Activated CD4-positive, CD25-positive, alpha-beta regulatory T cell treated with anti-CD3 and anti-CD28 coated beads, Interleukin-2, amount 50 U/mL, for 24 hours (primary cell): ENCODE measurements at regions not wholly inside any gene's neighbourhood (a gene's known extent, or its start where the extent isn't known, plus 50 kb on each side); places are given as distances from the start of the nearest gene placed in this dataset.
"Not testable (repeated sequence)": the region's sequence is repeated elsewhere in the genome, so short reads cannot be mapped to it uniquely, and the experiment has no call there.

Source experiments
- ATAC-seq, 2 donors: fragments of 150-1000 bp; cut with Tn5 transposase; one replicate each; pipeline ENCODE4 v1.10.0; 2021; ENCODE audit warnings: mild to moderate bottlenecking in 1 of 2, moderate library complexity in 1 of 2

DNA sequence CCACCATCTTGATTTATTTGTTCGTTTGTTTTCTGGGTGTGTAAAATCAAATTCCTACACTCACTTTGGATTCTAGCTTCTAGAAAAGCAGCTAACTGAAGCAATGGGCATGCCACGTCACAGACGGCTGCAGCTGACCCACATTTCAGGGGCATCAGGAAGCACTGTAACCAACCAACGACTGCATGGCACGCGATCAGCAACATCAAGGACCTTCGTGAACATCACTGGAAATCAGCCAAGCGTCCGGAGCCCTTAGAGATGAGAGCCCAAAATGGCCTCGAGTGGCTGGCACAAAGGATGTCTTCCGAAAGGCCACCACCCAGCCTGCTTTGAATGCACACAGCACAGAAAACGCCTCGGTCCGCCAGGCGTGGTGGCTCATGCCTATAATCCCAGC lies 191.1 kb downstream of the OLFM1 start:
- no peak for ATAC-seq

DNA sequence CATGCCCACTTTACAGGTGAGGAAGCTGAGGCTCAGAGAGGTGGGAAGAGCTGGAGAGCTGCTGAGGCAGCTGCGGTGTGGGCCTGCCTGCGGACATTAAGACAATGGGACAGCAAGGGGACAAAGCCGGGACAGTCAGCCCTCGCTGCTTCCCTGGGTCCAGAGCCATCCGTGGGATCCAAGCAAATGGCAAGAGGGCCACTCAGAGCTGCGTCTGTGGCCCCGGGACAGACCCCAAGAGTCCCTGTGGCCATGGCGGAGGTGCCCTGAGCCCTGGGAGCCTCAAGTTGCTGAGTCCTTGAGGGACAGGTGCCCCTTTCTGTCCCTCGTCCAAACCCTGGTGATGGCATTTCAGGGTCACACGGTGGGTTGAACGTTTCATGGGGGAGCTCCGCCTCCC lies 191.9 kb downstream of the OLFM1 start:
- ATAC-seq: no peak

DNA sequence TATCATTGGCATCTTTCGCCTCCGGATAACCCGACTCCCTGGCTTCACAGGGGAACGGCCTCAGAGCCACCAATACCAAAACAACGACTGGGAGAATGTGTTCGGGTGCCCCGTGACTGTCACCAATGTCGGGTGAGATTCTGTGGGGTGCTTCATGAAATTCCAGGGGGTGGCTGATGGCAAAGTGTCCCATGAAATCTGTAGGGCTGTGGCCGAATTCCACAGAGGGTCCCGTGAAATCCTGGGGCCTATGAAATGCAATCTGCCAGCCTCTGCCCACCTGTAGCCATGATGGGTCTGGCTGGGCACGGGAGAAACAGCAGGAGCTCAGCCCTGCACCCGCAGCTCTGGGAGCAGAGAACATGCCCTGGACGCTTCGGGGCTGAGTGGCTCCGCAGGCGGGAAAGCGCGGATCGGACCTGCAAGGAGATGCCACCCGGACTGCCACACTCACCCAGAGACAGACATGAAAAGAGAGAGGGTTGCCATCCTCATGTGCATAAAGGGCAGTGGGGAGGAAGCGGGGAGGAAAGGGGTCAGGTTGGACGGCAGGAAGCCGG lies 192.4 kb downstream of the OLFM1 start:
- no peak for ATAC-seq

DNA sequence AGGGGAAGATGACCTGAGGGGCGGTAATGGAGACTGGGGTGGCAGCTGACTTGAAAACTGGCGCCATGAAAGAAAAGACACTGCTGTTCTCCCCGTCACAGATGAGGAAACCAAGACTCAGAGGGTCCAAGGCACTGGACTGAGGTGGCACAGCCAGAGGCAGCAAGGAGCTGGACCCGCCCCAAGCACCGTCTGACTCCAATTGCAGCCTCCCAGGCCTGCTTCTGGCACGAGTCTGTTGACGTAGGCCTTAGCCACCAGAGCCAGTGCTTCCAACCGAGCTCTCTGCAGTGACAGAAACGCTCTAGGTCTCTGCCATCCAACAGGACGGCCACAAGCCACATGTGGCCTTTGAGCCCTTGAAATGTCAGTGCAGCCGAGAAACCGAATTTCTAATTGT lies 193.2 kb downstream of the OLFM1 start:
- no peak for ATAC-seq

DNA sequence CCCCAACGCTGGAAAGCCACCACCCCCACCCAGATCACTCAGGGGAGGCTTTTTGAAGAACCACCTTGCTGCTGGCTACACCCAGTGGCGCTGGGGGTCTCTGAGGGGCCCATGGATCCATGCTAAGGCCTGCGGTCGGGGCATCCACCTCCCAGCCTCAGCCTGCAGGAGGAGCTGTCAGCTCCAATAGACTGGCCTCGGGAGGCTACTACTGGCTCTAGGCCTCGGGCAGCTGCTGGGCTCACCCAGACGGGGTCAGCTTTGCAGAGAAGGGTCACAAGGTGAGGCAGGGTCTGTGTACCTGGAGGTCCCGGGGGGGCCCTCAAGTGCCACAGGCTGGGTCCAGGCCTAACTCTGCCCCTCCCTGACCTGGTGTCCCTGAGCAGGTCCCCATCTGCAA lies 193.7 kb downstream of the OLFM1 start:
- no peak for ATAC-seq

DNA sequence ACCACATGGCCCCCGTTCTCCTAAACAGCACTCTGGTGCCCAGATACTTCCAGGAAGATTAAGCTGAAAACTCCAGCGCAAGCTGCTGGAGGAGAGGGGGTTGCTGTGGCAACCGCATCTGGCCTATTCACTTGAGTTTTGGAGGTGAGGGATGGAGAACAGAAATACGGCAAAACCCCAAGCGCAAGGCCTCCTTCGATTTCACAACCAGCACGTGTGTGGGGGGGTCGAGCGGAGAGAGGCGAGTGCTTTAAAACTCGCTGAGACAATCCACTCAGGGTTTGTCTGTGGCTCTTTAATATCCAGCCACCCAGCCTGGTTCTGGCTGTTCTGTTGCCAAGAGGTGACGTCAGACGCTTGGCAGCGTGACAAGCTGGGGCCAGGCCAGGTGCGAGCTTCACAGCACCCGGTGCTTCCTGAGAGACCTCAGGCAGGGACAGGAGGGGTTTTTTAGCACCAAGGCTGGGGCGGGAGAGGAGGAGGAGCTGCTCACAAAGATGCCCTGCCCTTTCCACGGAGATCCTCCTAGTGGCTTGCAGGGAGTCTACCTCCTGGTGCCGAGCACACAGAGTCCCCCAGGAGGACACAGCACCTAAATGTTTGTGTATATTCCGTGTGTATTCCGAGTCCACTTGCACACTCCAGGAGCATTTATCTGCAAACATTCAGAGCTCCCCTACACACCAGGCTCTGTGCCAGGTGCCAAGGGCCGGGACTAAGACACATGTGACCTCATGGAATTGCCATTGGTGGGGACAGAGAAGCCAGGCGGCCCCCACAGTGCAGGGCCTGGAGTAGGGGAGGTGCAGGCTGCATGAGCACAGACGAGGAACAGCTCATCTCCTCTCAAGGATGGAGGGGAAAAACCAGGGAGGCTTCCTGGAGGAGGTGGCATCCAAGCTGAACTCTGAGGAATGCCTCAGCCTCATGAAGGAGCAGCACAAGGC lies 194.6 kb downstream of the OLFM1 start:
- ATAC-seq: no peak

DNA sequence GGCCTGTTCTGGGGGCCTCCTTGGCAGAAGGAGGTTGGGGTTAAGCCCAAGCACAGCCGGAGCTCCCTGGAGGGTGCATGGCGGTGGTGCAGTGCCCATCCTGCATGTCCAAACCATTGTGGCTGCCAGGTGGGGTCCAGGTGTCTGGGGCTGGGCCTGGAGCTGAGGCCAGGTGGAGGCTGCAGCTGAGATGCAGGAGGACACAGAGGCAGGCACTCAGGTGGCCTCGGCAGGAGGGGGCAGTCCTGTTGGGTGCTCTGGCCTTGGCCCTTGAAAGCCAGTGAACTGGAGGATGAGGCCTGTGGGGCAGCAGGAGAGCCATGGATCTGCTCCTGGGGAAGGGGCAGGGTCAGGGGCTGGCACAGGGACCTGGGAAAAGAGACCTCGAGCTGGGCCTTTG lies 195.3 kb downstream of the OLFM1 start:
- no peak for ATAC-seq

DNA sequence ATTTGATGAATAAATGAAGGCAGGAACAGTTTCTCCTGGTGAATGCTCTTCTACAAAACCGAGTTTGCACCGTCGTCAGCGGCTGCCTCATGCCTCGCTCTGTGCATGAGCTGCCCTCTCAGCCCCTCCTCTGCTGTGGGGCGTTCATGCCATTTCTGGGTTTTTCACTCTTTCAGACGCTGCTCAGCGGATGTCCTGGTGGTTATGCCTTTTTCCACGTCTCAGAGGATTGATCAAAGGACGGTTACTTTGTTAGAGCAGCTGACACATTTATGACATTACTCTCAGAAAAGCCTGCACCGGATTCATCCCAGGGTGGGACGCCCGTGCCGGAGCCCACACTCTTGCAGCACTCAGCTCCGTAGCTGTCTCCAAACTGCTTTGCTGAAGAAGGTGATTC lies 195.9 kb upstream of the PPP1R26 start:
- ATAC-seq: no peak

DNA sequence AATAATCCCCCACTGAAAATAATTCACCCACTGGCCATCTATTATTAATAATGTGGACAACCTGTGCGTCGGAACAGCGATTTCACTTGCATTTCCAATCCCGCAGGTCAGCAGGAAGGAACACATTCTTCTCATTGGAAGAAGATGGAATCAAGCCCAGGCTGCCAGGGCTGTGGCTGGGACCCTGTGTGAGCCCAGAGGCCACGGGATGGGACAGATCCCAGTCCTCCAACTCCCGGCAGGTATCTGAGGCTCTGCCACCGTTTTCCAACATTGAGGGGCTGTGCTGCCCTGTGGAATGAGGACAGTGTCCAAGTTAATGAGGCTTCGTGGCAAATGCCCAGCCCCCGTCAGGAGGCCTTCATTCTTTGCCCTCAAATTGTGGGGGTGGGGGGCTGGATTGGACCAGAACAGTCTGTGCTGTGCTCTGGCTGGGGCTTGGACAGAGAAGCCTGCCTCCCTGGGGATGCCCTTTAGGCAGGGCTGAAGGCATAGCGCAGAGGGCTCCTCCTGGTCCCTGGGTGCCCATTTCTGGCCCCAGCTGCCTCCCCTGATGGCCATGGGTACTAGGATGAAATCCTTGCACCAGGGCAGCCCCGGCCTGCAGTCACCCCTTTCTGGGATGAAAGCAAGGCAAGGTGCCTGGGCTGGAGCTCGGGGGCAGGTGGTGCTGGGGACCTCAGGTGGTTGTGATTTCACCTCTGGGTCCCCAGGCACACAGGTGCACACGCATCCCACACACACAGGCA lies 195.0 kb upstream of the PPP1R26 start:
- ATAC-seq: no peak

DNA sequence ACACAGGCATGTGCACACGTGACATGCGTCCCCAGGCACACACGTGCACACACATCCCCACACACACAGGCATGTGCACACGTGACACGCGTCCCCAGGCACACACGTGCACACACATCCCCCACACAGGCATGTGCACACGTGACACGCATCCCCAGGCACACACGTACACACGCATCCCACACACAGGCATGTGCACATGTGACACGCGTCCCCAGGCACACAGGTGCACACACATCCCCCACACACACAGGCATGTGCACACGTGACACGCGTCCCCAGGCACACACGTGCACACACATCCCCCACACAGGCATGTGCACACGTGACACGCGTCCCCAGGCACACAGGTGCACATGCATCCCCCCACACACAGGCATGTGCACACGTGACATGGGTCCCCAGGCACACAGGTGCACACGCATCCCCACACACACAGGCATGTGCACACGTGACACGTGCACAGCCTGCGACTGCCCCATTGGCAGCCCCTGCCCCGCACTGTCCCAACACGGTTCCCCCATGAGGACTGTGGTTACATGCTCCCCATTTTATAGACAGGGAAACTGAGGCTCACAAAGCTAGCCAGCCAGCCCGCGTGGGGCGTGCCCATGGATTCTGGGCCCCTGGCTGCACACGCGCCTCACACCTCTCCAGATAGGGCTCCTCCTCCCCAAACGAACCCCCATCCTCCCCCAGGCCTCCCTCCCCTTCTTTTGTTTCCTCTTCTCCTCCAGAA lies 193.2 kb upstream of the PPP1R26 start:
- ATAC-seq: not testable (repeated sequence)

DNA sequence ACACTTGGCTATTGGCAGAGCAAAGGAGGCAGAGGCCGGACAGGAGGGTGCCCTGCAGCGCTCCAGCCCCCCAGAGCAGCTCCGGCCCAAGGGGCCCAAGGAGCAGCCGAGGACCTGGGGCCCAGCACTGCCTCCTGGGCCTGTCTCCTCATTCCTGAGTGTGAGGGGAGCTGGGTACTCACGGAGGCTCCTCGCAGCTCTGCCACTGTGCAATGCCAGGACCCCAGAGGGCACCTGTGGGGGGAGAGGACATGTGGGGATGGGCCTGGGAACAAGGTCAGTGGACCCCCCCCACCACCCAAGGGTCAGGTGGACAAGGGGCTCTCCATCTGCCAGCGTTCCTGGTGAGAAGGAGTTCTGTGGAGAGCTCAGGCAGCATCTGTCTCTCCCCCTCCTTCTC lies 192.6 kb upstream of the PPP1R26 start:
- no peak for ATAC-seq

DNA sequence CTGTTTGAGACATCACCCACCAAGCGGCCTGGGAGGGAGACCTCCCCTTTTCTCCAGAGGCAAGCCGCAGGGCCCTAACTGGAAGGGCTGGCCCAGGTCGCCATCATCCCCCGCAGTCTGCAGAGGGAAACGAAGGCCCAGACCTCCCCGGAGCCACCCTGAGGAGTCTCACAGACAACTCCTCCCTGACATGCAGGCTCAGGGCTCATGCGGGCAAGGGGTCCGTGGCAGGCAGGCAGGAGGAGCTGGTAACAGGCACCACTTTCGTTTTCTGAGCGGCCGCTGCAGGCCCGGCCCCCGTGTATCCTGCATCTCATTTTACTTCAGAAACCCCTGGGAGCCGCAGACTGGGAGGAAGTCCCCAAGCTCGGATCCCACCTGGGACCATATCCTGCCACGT lies 192.0 kb upstream of the PPP1R26 start:
- ATAC-seq: no peak

DNA sequence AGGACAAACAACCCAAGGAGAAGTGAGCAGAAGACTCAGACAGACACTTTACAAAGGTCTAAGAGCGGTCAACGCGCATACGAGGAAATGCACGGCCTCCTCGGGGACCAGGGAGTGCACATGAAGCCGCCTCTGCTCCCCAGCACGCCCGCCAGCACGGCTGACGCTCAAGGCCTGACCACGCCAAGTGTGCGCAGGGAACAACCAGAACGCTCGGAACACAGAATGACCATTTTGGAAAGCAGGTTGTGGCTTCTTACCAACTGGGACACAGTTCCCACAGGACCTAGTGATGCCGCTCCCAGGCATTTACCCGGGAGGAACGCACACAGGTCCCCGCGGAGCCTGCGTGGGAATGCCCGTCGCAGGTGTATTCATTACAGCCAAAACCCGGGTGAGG lies 191.5 kb upstream of the PPP1R26 start:
- no peak for ATAC-seq

DNA sequence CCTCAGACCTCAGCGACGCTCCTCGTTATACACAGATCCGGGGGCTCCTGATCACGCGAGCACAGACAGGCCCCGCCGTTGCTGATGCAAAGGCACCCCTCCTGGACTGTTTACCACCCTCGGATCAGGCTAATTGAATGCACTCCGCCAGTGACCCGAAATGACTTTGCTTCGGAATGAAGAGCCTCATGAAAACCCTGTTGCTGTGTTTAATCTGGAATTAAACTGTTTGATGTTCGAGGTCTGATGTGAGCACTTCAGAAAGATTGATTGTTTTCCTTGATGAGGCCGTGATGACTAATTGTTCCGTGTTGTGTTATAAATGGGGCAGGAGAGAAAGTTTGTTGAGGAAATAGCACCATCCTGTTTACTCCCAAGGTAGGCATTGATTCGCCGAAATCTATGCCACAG lies 190.5 kb upstream of the PPP1R26 start:
- no peak for ATAC-seq

DNA sequence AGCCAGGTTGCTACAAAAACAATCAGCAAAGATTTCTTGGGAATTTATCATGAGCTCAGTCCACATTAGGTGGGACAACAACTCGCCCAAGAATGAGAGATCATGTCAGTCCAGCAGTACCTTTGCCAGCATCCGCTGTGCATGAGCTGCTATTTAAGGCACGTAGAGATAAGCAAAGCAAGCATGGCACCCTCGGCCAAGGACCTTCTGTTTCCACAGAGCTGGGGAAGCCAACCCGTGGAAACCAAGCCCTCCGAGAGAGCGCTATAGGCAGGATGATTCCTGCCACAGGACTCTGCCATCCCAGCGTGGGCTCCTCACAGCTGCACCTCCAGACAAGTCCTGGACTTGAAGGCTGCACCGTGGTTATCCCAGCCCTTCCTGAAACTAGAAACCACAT lies 189.5 kb upstream of the PPP1R26 start:
- no peak for ATAC-seq

DNA sequence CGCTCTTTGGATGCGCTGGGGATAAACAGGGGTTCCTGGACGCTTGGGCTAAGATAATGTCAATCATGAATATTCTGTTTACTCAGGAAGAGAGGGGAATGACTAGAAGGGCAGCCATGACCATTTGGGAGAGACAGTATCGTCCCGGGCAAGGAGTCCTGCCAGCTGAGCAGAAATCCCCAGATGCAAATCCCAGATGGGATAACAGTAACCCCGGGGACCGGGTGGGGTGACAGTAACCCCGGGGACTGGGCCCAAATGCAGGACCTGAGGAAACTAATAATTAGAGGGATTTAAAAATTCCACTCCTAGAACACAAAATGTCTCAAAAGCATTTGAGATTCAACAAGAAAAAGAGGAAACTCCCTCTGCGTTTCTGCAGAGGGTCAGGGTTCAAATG lies 189.0 kb upstream of the PPP1R26 start:
- ATAC-seq: no peak

DNA sequence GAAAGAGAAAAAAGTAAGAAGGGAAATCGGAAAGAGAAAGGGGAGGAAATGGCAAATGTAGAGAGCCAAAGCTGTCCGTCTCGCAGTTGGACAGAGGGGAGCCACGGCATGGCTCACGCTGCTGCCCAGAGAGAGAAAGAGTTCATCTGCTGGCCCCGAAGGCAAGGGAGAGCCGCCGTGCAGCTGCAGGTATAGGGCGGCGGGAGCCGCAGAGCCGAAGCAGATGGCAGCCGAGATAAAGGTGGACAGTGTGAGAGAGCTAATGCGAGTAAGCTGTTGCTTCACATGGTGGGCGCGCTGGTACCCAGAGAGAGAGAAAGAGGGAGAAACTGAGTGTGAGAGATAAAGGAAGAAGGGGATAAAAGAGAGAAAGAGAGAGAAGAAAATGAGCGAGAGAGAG lies 188.4 kb upstream of the PPP1R26 start:
- ATAC-seq: no peak

DNA sequence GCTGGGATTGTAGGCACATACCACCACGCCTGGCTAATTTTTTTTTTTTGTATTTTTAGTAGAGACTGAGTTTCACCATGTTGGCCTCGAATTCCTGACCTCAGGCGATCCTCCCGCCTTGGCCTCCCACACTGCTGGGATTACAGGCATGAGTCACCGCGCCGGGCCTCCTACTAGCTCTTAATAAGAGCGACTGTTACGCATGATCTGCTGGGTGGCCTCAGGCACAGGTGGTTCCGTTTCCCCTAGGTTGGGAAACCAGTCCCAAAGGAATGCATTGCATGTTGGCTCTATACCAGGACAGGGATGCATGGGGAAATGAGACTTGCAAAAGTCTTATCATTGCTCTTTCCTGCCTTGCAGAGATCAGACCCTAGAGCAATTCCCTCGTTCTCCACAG lies 184.7 kb upstream of the PPP1R26 start:
- no peak for ATAC-seq

DNA sequence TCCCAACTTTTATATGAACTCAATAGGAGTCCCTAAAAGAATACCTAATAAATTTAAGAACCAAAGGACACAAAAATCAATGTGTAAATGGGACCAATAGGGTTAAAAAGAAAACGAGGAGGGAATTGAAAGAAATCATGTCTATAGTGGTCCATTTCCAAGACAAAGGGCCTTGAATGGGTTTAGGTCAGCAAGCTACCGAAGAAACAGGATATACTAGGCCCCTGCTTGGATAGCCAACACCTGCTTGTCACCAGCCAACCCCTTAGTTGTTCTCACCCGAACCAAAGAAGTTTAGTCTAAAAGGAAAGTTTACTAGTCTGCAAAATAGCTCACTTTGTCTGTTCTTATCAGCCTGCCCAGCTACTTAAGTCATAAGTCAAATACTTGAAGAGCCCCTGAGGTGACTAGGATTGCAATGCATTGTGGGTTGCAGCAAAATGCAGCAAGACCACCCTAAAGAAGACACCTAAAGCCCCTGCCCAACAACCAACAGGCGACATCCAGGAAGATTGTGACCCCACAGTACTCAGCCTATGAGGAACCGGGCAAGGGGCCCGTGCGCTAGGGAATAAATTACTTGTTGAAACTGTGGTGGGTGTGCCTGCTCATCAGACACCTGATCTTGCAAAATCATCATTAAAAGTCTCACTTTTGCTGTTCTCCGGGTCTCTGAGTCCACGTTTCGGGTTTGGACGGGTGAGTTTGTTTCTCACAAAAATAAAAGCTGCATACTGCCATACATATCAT lies 183.9 kb upstream of the PPP1R26 start:
- ATAC-seq: no peak

DNA sequence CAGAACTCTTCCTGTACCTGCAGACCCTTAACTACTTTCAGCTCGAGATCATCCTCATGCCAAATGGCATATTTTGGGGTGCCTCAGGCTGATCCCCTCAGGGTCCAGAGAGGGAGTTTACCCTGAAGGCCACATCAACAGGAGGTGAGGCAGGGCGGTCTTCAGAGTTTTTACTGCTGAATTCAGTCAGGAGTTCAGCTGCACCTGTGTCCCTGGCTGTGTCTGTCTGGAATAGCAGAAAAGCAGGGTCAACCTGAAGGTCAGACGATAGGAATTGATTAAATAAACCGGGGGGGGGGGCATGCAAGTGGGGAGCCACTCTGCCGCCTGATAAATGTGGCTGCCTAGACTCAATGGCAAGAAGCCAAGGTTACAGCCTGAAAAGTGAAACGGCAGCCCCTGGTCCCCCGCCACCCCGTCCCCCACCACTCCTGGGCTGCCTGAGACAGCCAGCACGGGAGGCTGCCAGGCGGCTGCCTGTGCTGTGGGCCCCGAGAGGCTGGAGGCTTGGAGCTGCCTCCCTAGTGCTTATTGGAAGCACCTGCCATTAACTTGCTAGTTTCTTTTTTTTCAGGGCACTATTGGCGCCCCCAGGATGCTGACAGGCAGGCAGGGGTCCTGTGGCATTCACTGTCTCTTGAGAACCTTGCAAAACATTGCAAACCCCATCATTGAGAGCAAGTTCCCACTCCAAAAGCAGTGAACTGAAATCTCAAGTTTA lies 182.7 kb upstream of the PPP1R26 start:
- ATAC-seq: no peak

DNA sequence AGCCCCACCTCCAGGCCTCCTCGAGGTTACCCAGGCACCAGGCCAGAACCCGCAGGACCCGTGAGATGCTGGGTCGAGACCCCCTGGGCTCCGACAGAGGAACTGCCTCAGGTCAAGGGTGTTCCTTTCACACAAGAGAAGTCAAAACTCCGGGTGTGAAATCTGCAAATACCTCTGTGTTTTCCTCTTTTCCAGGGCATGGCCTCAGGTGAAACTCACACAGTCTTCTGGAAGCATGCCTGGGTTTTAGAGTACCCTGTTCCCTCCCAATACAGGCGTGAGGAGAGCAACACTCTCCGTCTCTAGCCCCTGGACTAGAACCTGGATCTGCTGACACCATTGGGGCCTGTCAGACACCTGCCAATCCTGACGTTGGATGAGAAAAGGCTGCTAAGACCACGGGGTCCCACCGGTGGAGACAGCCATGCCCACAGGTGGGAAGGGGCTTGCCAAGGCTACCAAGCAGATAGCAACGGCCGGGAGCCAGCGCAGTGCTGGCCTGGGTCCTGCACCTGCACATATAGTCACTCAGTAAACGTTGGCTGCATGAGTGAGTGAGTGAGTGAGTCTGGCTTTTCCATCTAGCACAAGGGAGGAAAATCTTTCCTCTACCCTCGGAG lies 182.0 kb upstream of the PPP1R26 start:
- no peak for ATAC-seq
